ENCODE measurements at regions not wholly inside any gene's neighbourhood (a gene's known extent, or its start where the extent isn't known, plus 50 kb on each side); places are given as distances from the start of the nearest gene placed in this dataset.
"Not testable (repeated sequence)": the region's sequence is repeated elsewhere in the genome, so short reads cannot be mapped to it uniquely, and the experiment has no call there.

DNA sequence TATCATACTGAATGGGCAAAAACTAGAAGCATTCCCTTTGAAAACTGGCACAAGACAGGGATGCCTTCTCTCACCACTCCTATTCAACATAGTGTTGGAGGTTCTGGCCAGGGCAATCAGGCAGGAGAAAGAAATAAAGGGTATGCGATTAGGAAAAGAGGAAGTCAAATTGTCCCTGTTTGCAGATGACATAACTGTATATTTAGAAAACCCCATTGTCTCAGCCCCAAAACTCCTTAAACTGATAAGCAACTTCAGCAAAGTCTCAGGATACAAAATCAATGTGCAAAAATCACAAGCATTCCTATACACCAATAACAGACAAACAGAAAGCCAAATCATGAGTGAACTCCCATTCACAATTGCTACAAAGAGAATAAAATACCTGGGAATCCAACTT lies 52.5 kb upstream of the CCDC71L start:
- not testable (repeated sequence) for DNase-seq (ENCODE audit: low spot score); H3K36me3 Mint-ChIP-seq; H3K9me3 ChIP-seq (ENCODE audit: low read depth); H3K27me3 ChIP-seq; H3K4me2 ChIP-seq; H3K9me3 Mint-ChIP-seq; H3K27me3 Mint-ChIP-seq (ENCODE audit: insufficient read depth, low read depth); H3F3A ChIP-seq (ENCODE audit: low read depth); H3K27ac Mint-ChIP-seq; H3K4me3 Mint-ChIP-seq; H3K4me1 Mint-ChIP-seq; H3K4me1 ChIP-seq; H3K36me3 ChIP-seq; H4K20me1 ChIP-seq (ENCODE audit: low read depth); H3K9ac ChIP-seq; H3K4me3 ChIP-seq; H3K27ac ChIP-seq; H2AFZ ChIP-seq (replicated peaks); H3K79me2 ChIP-seq (ENCODE audit: low read depth)

DNA sequence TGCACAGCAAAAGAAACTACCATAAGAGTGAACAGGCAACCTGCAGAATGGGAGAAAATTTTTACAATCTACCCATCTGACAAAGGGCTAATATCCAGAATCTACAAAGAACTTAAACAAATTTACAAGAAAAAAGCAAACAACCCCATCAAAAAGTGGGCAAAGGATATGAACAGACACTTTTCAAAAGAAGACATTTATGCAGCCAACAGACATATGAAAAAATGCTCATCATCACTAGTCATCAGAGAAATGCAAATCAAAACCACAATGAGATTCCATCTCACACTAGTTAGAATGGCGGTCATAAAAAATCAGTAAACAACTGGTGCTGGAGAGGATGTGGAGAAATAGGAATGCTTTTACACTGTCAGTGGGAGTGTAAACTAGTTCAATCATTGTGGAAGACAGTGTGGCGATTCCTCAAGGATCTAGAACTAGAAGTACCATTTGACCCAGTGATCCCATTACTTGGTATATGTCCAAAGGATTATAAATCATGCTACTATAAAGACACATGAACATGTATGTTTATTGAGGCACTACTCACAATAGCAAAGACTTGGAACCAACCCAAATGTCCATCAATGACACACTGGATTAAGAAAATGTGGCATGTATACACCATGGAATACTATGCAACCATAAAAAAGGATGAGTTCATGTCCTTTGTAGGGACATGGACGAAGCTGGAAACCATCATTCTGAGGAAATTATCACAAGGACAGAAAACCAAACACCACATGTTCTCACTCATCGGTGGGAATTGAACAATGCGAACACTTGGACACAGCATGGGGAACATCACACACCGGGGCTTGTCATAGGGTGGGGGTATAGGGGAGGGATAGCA lies 53.9 kb upstream of the CCDC71L start:
- not testable (repeated sequence) for H3K4me1 Mint-ChIP-seq; H3K27me3 Mint-ChIP-seq (ENCODE audit: insufficient read depth, low read depth); DNase-seq (ENCODE audit: low spot score)

DNA sequence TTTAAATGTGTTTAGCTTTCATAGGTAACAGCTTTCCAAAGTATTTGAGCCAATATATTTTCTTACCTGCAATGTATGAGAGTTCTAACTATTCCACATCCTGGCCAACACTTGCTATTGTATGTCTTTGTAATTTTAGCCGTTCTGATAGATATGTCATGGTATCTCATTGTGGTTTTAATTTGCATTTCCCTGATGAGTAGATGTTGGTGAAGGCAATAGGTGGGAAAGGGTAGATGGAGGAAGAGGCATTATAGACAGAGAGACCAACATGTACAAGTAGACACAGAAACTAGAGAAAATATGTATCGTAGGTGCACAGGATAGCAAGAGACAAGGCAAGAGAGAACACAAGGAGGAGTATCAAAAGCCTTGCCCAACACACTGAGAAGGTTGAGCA lies 54.8 kb upstream of the CCDC71L start:
- peaks cover 6% of the 10 kb centered on the region for H3K4me1 ChIP-seq
- TF ChIP-seq, protein P1, sequence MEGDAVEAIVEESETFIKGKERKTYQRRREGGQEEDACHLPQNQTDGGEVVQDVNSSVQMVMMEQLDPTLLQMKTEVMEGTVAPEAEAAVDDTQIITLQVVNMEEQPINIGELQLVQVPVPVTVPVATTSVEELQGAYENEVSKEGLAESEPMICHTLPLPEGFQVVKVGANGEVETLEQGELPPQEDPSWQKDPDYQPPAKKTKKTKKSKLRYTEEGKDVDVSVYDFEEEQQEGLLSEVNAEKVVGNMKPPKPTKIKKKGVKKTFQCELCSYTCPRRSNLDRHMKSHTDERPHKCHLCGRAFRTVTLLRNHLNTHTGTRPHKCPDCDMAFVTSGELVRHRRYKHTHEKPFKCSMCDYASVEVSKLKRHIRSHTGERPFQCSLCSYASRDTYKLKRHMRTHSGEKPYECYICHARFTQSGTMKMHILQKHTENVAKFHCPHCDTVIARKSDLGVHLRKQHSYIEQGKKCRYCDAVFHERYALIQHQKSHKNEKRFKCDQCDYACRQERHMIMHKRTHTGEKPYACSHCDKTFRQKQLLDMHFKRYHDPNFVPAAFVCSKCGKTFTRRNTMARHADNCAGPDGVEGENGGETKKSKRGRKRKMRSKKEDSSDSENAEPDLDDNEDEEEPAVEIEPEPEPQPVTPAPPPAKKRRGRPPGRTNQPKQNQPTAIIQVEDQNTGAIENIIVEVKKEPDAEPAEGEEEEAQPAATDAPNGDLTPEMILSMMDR (IDR thresholded peaks at IDR 0.05): no peak
- TF ChIP-seq EZH2phosphoT487 (IDR thresholded peaks at IDR 0.05): no peak
- TF ChIP-seq EZH2 (IDR thresholded peaks at IDR 0.05): no peak
- H3K9me3 ChIP-seq (ENCODE audit: low read depth): no peaks in the 10 kb centered on the region
- H3K79me2 ChIP-seq (ENCODE audit: low read depth): no peaks in the 10 kb centered on the region
- H3K4me3 Mint-ChIP-seq: no peak overlapping the region
- no peaks in the 10 kb centered on the region for H3F3A ChIP-seq (ENCODE audit: low read depth)
- H3K4me1 Mint-ChIP-seq: no peaks in the 10 kb centered on the region
- H3K9ac ChIP-seq: no peak overlapping the region
- no peaks in the 10 kb centered on the region for H3K36me3 ChIP-seq
- DNase-seq (ENCODE audit: low spot score): no peak
- H2AFZ ChIP-seq (replicated peaks): no peak overlapping the region
- peaks cover 3% of the 10 kb centered on the region for H3K27me3 Mint-ChIP-seq (ENCODE audit: insufficient read depth, low read depth)
- no peak overlapping the region for H3K4me3 ChIP-seq
- peaks cover 2% of the 10 kb centered on the region for H3K9me3 Mint-ChIP-seq
- no peak overlapping the region for H3K4me2 ChIP-seq
- H3K36me3 Mint-ChIP-seq: no peaks in the 10 kb centered on the region
- no peaks in the 10 kb centered on the region for H3K27me3 ChIP-seq
- no peak overlapping the region for H3K27ac ChIP-seq
- no peak overlapping the region for H3K27ac Mint-ChIP-seq
- H4K20me1 ChIP-seq (ENCODE audit: low read depth): no peaks in the 10 kb centered on the region

More for the DNA sequence above, 53.9 kb upstream of the CCDC71L start:
- not testable (repeated sequence) for H3K36me3 Mint-ChIP-seq; H3K27ac ChIP-seq; H3K4me1 ChIP-seq; H3K9ac ChIP-seq; H3K27ac Mint-ChIP-seq; H2AFZ ChIP-seq (replicated peaks); H3K27me3 ChIP-seq; H3K4me3 Mint-ChIP-seq; H3K4me3 ChIP-seq; H3K9me3 ChIP-seq (ENCODE audit: low read depth); H3K36me3 ChIP-seq; H3K79me2 ChIP-seq (ENCODE audit: low read depth); H3K9me3 Mint-ChIP-seq; H4K20me1 ChIP-seq (ENCODE audit: low read depth); H3K4me2 ChIP-seq; H3F3A ChIP-seq (ENCODE audit: low read depth)

DNA sequence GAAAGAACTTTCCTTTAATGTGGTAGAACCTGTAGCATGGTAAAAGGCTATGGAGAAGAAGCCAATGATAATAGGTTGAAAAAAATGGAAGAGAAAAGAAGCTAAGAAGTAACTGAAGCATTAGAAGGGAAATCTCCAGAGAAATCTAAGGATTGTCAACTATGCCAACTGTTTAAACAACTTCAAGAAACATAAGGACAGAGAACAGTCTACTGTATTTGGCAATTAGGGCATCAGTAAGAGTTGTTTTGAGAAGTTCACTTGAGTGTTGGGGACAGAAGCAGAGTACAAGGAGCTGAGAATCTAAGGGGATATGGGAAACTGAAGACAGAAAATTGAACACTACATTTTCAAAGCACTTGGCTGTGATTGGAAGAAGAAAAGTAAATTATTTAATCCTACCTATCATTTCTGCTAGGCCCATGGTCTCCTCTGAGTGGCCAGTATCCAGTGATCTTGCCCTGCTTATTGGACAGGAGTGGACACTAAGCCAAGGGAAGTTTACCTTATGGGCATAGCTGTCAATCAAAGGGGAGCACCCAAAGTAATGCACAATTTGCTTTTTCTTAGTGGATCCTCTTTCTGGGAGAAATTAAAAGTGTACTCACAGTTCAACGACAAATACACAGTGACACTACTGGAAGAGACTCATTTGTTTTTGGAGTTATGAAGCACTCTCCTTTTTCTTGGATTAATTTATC lies 56.4 kb upstream of the CCDC71L start:
- H2AFZ ChIP-seq (replicated peaks): no peak overlapping the region
- TF ChIP-seq, protein P1 (IDR thresholded peaks at IDR 0.05): no peak
- no peak for TF ChIP-seq EZH2 (IDR thresholded peaks at IDR 0.05)
- TF ChIP-seq EZH2phosphoT487 (IDR thresholded peaks at IDR 0.05): no peak
- Mint-ChIP-seq H3K27me3 (ENCODE audit: insufficient read depth, low read depth) (no peaks in the 10 kb centered on the region), H3K36me3 (no peaks in the 10 kb centered on the region), H3K4me1 (no peaks in the 10 kb centered on the region), H3K27ac (no peak overlapping the region), H3K9me3 (peaks cover 2% of the 10 kb centered on the region), H3K4me3 (no peak overlapping the region)
- no peaks in the 10 kb centered on the region for H3K79me2 ChIP-seq (ENCODE audit: low read depth)
- H3K4me1 ChIP-seq: peaks cover 6% of the 10 kb centered on the region
- no peak overlapping the region for H3K9ac ChIP-seq
- no peak overlapping the region for H3K4me3 ChIP-seq
- no peaks in the 10 kb centered on the region for H4K20me1 ChIP-seq (ENCODE audit: low read depth)
- DNase-seq (ENCODE audit: low spot score): no peak
- H3K27me3 ChIP-seq: no peaks in the 10 kb centered on the region
- no peaks in the 10 kb centered on the region for H3K36me3 ChIP-seq
- no peak overlapping the region for H3K27ac ChIP-seq
- no peaks in the 10 kb centered on the region for H3K9me3 ChIP-seq (ENCODE audit: low read depth)
- H3F3A ChIP-seq (ENCODE audit: low read depth): no peaks in the 10 kb centered on the region
- H3K4me2 ChIP-seq: no peak overlapping the region
